SK-N-SH treated with all-trans-retinoic acid at 6 μM for 48 hours (cell line): ENCODE measurements at regions not wholly inside any gene's neighbourhood (a gene's known extent, or its start where the extent isn't known, plus 50 kb on each side); places are given as distances from the start of the nearest gene placed in this dataset.

ENCODE experiments used
- ATAC-seq: fragments of 200-7000 bp; cut with Tn5 transposase; 3 replicates; pipeline ENCODE4 v1.9.1; 2020; ENCODE audit warnings: mild to moderate bottlenecking, moderate library complexity
- ARNTL ChIP-seq: fragments of 450-650 bp; formaldehyde crosslinking; IDR thresholded peaks from 2 replicates; pipeline ENCODE4 v1.5.0; 2020; ENCODE audit warnings: low read depth, mild to moderate bottlenecking, moderate library complexity, borderline replicate concordance
- BACH2 ChIP-seq: fragments of 250-450 bp; sonication (Bioruptor Pico); IDR thresholded peaks from 2 replicates; pipeline ENCODE4 v1.9.0; 2021; ENCODE audit warnings: mild to moderate bottlenecking, borderline replicate concordance
- CREB5 ChIP-seq: fragments of 250-450 bp; sonication (Bioruptor Pico); IDR thresholded peaks from 2 replicates; pipeline ENCODE4 v1.5.1; 2020; ENCODE audit warnings: low read depth, mild to moderate bottlenecking, moderate library complexity
- CSDC2 ChIP-seq: fragments of 250-450 bp; sonication (Bioruptor Pico); IDR thresholded peaks from 2 replicates; pipeline ENCODE4 v1.5.0; 2020; ENCODE audit warnings: mild to moderate bottlenecking, moderate library complexity
- CSRNP3 ChIP-seq: fragments of 250-450 bp; sonication (Bioruptor Pico); IDR thresholded peaks from 2 replicates; pipeline ENCODE4 v1.5.1; 2021; ENCODE audit warnings: mild to moderate bottlenecking, moderate library complexity
- ESRRG ChIP-seq: fragments of 250-450 bp; sonication (Bioruptor Pico); IDR thresholded peaks from 2 replicates; pipeline ENCODE4 v1.6.1; 2021; ENCODE audit warnings: mild to moderate bottlenecking
- GLIS3 ChIP-seq: fragments of 250-450 bp; sonication (Bioruptor Pico); IDR thresholded peaks from 2 replicates; pipeline ENCODE4 v1.5.0; 2020; ENCODE audit warnings: mild to moderate bottlenecking, moderate library complexity
- ISL1 ChIP-seq: fragments of 250-450 bp; sonication (Bioruptor Pico); IDR thresholded peaks from 2 replicates; pipeline ENCODE4 v2.1.2; 2022; ENCODE audit warnings: mild to moderate bottlenecking, moderate library complexity
- OSR1 ChIP-seq: fragments of 250-450 bp; sonication (Bioruptor Pico); IDR thresholded peaks from 2 replicates; pipeline ENCODE4 v1.8.0; 2022; ENCODE audit warnings: moderate library complexity, mild to moderate bottlenecking, inconsistent platforms
- PATZ1 ChIP-seq: fragments of 250-450 bp; sonication (Bioruptor Pico); IDR thresholded peaks from 2 replicates; pipeline ENCODE4 v1.8.0; 2020; ENCODE audit warnings: mild to moderate bottlenecking, moderate library complexity, borderline replicate concordance
- POU6F1 ChIP-seq: fragments of 250-450 bp; sonication (Bioruptor Pico); IDR thresholded peaks from 2 replicates; pipeline ENCODE4 v1.8.0; 2021; ENCODE audit warnings: low read depth, mild to moderate bottlenecking, moderate library complexity, borderline replicate concordance
- PPARA ChIP-seq: fragments of 250-450 bp; sonication (Bioruptor Pico); IDR thresholded peaks from 2 replicates; pipeline ENCODE4 v1.5.0; 2020; ENCODE audit warnings: mild to moderate bottlenecking, borderline replicate concordance
- RARB ChIP-seq: fragments of 250-450 bp; sonication (Bioruptor Pico); IDR thresholded peaks from 2 replicates; pipeline ENCODE4 v1.8.0; 2021; ENCODE audit warnings: mild to moderate bottlenecking, moderate library complexity
- SNAI2 ChIP-seq: fragments of 250-450 bp; sonication (Bioruptor Pico); IDR thresholded peaks from 2 replicates; pipeline ENCODE4 v1.5.0; 2020; ENCODE audit warnings: mild to moderate bottlenecking, moderate library complexity
- TCF4 ChIP-seq: fragments of 250-450 bp; sonication (Bioruptor Pico); IDR thresholded peaks from 2 replicates; pipeline ENCODE4 v1.8.0; 2021; ENCODE audit warnings: mild to moderate bottlenecking, moderate library complexity, borderline replicate concordance
- TOX ChIP-seq: fragments of 250-450 bp; sonication (Bioruptor Pico); IDR thresholded peaks from 2 replicates; pipeline ENCODE4 v1.8.0; 2021; ENCODE audit warnings: mild to moderate bottlenecking, moderate library complexity, borderline replicate concordance
- ZC3H10 ChIP-seq: fragments of 250-450 bp; sonication (Bioruptor Pico); IDR thresholded peaks from 2 replicates; pipeline ENCODE4 v1.5.1; 2021; ENCODE audit warnings: mild to moderate bottlenecking, moderate library complexity
- ZFP30 ChIP-seq: fragments of 450-650 bp; formaldehyde crosslinking; IDR thresholded peaks from 2 replicates; pipeline ENCODE4 v1.5.0; 2022; ENCODE audit warnings: mild to moderate bottlenecking, moderate library complexity
- ZNF565 ChIP-seq: fragments of 450-650 bp; formaldehyde crosslinking; conservative IDR thresholded peaks from 2 replicates; pipeline ENCODE4 v1.5.0; 2020; ENCODE audit warnings: low read depth, mild to moderate bottlenecking, moderate library complexity
- ZNF70 ChIP-seq: fragments of 450-650 bp; formaldehyde crosslinking; IDR thresholded peaks from 2 replicates; pipeline ENCODE4 v1.5.0; 2020; ENCODE audit warnings: mild to moderate bottlenecking, moderate library complexity
- ZNF8 ChIP-seq: fragments of 450-650 bp; formaldehyde crosslinking; IDR thresholded peaks from 2 replicates; pipeline ENCODE4 v1.5.0; 2020; ENCODE audit warnings: mild to moderate bottlenecking, moderate library complexity

DNA sequence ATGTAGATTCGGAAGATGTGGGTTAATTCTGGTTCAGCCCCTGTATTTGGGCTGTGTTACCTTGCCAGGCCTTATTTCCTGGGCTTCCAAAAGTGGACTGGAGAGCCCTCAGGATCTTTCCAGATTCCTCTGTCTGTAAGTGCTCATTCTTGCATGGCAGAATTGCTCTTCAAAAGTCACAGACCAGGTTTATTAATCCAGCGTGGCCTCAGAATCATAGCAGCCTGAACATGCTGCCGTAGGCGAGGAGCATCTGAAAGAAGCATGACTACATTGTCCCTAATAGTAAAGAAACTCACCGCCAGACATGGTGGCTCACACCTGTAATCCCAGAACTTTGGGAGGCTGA is 307.8 kb downstream of the GADD45G start:
- no peak for ATAC-seq
- TF ChIP-seq PATZ1 (no peak), SNAI2 (no peak), ZFP30 (CRISPR knock-in tag) (no peak), RARB (CRISPR knock-in tag) (no peak), TCF4 (CRISPR knock-in tag) (no peak), ZNF565 (no peak), ZC3H10 (CRISPR knock-in tag) (no peak), PPARA (CRISPR knock-in tag) (no peak), TOX (CRISPR knock-in tag) (no peak), ESRRG (no peak), ZNF8 (CRISPR knock-in tag) (no peak), CSDC2 (no peak), CSRNP3 (CRISPR knock-in tag) (no peak), ISL1 (no peak), BACH2 (CRISPR knock-in tag) (no peak), ZNF70 (CRISPR knock-in tag) (no peak), CREB5 (CRISPR knock-in tag) (no peak), GLIS3 (CRISPR knock-in tag) (no peak), OSR1 (CRISPR knock-in tag) (no peak)

GRCh38 chr9:89915187-89915586 is 310.4 kb downstream of the GADD45G start:
- TF ChIP-seq ZFP30 (CRISPR knock-in tag) (no peak), TCF4 (CRISPR knock-in tag) (no peak), SNAI2 (no peak), ZNF565 (no peak), PPARA (CRISPR knock-in tag) (no peak), ESRRG (no peak)
- TF ChIP-seq, all 23 proteins: peak for 0
- ATAC-seq = no peak

DNA sequence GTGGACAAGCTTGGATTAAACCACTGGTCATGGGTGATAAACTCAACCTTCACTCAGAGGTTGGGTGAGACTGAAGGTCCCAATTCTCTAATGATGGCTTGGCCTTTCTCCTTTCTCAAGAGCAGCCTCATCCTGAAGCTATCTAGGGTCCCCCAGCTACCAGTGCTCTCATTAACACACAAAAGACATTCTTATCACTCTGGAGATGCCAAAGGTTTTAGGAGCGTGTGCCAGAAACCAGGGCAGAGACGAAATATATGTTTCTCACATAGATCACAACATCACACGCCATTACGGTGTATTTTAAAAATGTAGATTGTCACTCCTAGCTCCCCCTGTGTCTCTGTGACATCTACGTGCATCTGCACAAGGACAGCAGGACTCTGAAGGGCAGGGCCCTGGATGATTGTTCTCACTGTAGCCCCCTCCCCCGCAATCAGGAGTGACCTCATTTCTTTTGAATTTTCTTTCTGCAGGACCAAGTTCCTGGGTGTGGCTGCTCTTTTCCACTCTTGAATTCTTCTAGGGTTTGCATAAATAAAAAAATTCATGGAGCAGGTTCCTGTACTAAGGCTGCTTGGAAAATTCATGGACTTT is 311.3 kb downstream of the GADD45G start:
- TF ChIP-seq POU6F1 (CRISPR knock-in tag) (no peak), GLIS3 (CRISPR knock-in tag) (no peak), CSDC2 (no peak), ZFP30 (CRISPR knock-in tag) (no peak)
- ATAC-seq = no peak

GRCh38 chr9:89917861-89918260 is 313.0 kb downstream of the GADD45G start:
- TF ChIP-seq ESRRG = no peak
- TF ChIP-seq PPARA (CRISPR knock-in tag) = no peak
- TF ChIP-seq RARB (CRISPR knock-in tag) = no peak
- no peak for TF ChIP-seq POU6F1 (CRISPR knock-in tag)
- TF ChIP-seq ARNTL (CRISPR knock-in tag) = no peak
- no peak for TF ChIP-seq ZNF70 (CRISPR knock-in tag)
- TF ChIP-seq PATZ1 = no peak
- no peak for TF ChIP-seq ZNF8 (CRISPR knock-in tag)
- TF ChIP-seq ISL1 = no peak
- no peak for TF ChIP-seq TCF4 (CRISPR knock-in tag)
- TF ChIP-seq GLIS3 (CRISPR knock-in tag) = no peak
- TF ChIP-seq SNAI2 = no peak
- TF ChIP-seq OSR1 (CRISPR knock-in tag) = no peak
- TF ChIP-seq ZC3H10 (CRISPR knock-in tag) = no peak
- no peak for TF ChIP-seq TOX (CRISPR knock-in tag)
- ATAC-seq = no peak
